Smooth muscle cell (in vitro differentiated cells): ENCODE measurements at regions not wholly inside any gene's neighbourhood (a gene's known extent, or its start where the extent isn't known, plus 50 kb on each side); places are given as distances from the start of the nearest gene placed in this dataset.

Experiments used
- DNase-seq: peaks from one replicate; lab custom pipeline; 2025; ENCODE audit not compliant: unreplicated experiment; lab: John Stamatoyannopoulos, UW
- H2AFZ ChIP-seq: fragments of 200-600 bp; sonication (generic); 2 replicates; pipeline ENCODE4 v1.6.0; 2016; ENCODE audit warnings: antibody characterized with exemption, low read depth, mild to moderate bottlenecking
- H3F3A ChIP-seq: fragments of 200-600 bp; sonication (generic); 2 replicates; pipeline ENCODE4 v1.6.0; 2017; ENCODE audit warnings: antibody characterized with exemption, low read depth
- H3K27ac ChIP-seq: fragments of 200-600 bp; sonication (generic); 2 replicates; pipeline ENCODE4 v1.5.1; 2016; ENCODE audit warnings: low read depth, mild to moderate bottlenecking
- H3K27me3 ChIP-seq: fragments of 200-600 bp; sonication (generic); 2 replicates; pipeline ENCODE4 v1.6.1; 2016; ENCODE audit warnings: low read depth, mild to moderate bottlenecking
- H3K36me3 ChIP-seq: fragments of 200-600 bp; sonication (generic); 2 replicates; pipeline ENCODE4 v1.5.1; 2016; ENCODE audit warnings: low read depth
- H3K4me1 ChIP-seq: fragments of 200-600 bp; sonication (generic); 2 replicates; pipeline ENCODE4 v1.5.1; 2016; ENCODE audit warnings: low read depth
- H3K4me2 ChIP-seq: fragments of 200-600 bp; sonication (generic); 2 replicates; pipeline ENCODE4 v1.6.0; 2016; ENCODE audit warnings: mild to moderate bottlenecking
- H3K4me3 ChIP-seq: fragments of 200-600 bp; sonication (generic); 2 replicates; pipeline ENCODE4 v1.5.1; 2016; ENCODE audit warnings: mild to moderate bottlenecking
- H3K79me2 ChIP-seq: fragments of 200-600 bp; sonication (generic); 2 replicates; pipeline ENCODE4 v1.6.0; 2016; ENCODE audit warnings: low read depth, mild to moderate bottlenecking
- H3K9ac ChIP-seq: fragments of 200-600 bp; sonication (generic); 2 replicates; pipeline ENCODE4 v1.6.0; 2016; ENCODE audit warnings: low read depth
- H3K9me3 ChIP-seq: fragments of 200-600 bp; sonication (generic); replicated peaks from 2 replicates; pipeline ENCODE4 v1.5.1; 2016; ENCODE audit warnings: low read depth
- H4K20me1 ChIP-seq: fragments of 200-600 bp; sonication (generic); 2 replicates; pipeline ENCODE4 v1.6.0; 2016; ENCODE audit warnings: low read depth
- WGBS: methylation state at CpG from one replicate; pipeline ENCODE4 v1.1.7; 2016; ENCODE audit warnings: low lambda C conversion rate; 5-methylcytosine and 5-hydroxymethylcytosine counted together
- TF ChIP-seq, protein P1 (sequence below): fragments of 200-600 bp; sonication (generic); IDR thresholded peaks from 2 replicates; pipeline ENCODE4 v1.5.1; 2017; ENCODE audit warnings: borderline replicate concordance, mild to moderate bottlenecking, antibody characterized with exemption; ENCODE audit not compliant: insufficient read depth, poor library complexity, severe bottlenecking

- no peak overlapping the region for H2AFZ ChIP-seq
- H3K36me3 ChIP-seq, result no peaks in the 10 kb centered on the region
- H3K27me3 ChIP-seq, result no peaks in the 10 kb centered on the region
- H3K4me1 ChIP-seq, result no peaks in the 10 kb centered on the region
- H3K4me2 ChIP-seq, result peak overlapping the region; percentile 6
- H3K4me3 ChIP-seq, result no peak overlapping the region
- H3K27ac ChIP-seq, result peak overlapping the region; percentile 5
- TF ChIP-seq, protein P1, sequence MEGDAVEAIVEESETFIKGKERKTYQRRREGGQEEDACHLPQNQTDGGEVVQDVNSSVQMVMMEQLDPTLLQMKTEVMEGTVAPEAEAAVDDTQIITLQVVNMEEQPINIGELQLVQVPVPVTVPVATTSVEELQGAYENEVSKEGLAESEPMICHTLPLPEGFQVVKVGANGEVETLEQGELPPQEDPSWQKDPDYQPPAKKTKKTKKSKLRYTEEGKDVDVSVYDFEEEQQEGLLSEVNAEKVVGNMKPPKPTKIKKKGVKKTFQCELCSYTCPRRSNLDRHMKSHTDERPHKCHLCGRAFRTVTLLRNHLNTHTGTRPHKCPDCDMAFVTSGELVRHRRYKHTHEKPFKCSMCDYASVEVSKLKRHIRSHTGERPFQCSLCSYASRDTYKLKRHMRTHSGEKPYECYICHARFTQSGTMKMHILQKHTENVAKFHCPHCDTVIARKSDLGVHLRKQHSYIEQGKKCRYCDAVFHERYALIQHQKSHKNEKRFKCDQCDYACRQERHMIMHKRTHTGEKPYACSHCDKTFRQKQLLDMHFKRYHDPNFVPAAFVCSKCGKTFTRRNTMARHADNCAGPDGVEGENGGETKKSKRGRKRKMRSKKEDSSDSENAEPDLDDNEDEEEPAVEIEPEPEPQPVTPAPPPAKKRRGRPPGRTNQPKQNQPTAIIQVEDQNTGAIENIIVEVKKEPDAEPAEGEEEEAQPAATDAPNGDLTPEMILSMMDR, result no peak
- H4K20me1 ChIP-seq, result no peaks in the 10 kb centered on the region
- WGBS, result 57% methylated on average over 15 of the region's 15 CpGs
- H3K9me3 ChIP-seq, result no peaks in the 10 kb centered on the region
- no peak for DNase-seq
- H3F3A ChIP-seq, result no peaks in the 10 kb centered on the region
- no peaks in the 10 kb centered on the region for H3K79me2 ChIP-seq
- H3K9ac ChIP-seq, result no peak overlapping the region
These were observed 252.4 kb downstream of the TOMM20 start for GRCh38 chr1:234875953-234876855.

DNA sequence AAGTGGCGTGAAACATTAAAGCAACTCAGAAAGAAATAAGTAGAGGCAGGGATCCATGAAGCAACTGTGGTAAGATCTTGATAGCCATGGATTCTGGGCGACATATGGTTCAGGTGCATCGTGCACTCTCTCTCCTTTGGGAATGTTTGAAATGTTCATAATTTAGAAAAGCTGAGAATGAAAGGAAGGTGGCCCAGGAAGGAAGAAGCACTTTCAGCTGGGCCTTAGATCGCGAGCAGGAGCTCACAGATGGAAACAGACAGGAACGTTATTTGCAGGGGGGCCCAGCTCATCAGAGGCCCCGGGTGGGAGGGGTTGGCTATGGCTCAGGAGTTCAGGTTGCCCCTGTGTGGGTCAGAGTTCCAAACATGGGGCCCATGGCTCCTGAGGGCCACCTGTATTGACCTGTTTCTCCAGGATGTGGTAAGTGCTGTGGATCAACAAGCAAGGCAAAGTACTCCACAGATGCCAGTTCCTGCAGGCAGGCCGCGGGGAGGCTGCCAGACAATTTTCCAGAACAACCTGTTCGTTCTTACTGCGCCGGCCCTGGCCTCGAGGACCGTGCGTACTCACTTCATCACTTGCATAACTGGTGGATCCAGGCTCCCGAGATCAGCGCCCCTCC is 253.2 kb downstream of the TOMM20 start:
- TF ChIP-seq, protein P1, result no peak
- 90% methylated on average over 17 of the region's 17 CpGs for WGBS
- Histone ChIP-seq H3K27me3 (no peaks in the 10 kb centered on the region), H2AFZ (no peak overlapping the region), H3K4me3 (no peak overlapping the region), H3K27ac (peak overlapping the region; percentile 5), H4K20me1 (no peaks in the 10 kb centered on the region), H3K9me3 (no peaks in the 10 kb centered on the region), H3F3A (no peaks in the 10 kb centered on the region), H3K9ac (no peak overlapping the region), H3K4me2 (no peak overlapping the region), H3K36me3 (no peaks in the 10 kb centered on the region), H3K79me2 (no peaks in the 10 kb centered on the region), H3K4me1 (no peaks in the 10 kb centered on the region)
- no peak for DNase-seq

GRCh38 chr1:234874291-234875288 is 254.0 kb downstream of the TOMM20 start:
- DNase-seq, result no peak
- Histone ChIP-seq H3K27me3 (no peaks in the 10 kb centered on the region), H2AFZ (no peak overlapping the region), H3K9me3 (no peaks in the 10 kb centered on the region), H3K4me1 (no peaks in the 10 kb centered on the region), H3F3A (no peaks in the 10 kb centered on the region), H3K4me2 (no peak overlapping the region), H3K4me3 (no peak overlapping the region), H3K9ac (no peak overlapping the region), H3K27ac (no peak overlapping the region), H3K79me2 (no peaks in the 10 kb centered on the region), H3K36me3 (no peaks in the 10 kb centered on the region), H4K20me1 (no peaks in the 10 kb centered on the region)
- 91% methylated on average over 20 of the region's 20 CpGs for WGBS
- TF ChIP-seq, protein P1, result no peak
